Effector memory CD8-positive, alpha-beta T cell (primary cell): ENCODE measurements at regions not wholly inside any gene's neighbourhood (a gene's known extent, or its start where the extent isn't known, plus 50 kb on each side); places are given as distances from the start of the nearest gene placed in this dataset.
"Not testable (repeated sequence)": the region's sequence is repeated elsewhere in the genome, so short reads cannot be mapped to it uniquely, and the experiment has no call there.

Experiments used
- ATAC-seq: fragments of 150-1000 bp; cut with Tn5 transposase; replicated peaks from 2 replicates; pipeline ENCODE4 v1.10.0; 2021; ENCODE audit warnings: mild to moderate bottlenecking, moderate library complexity
- DNase-seq, 3 experiments: peaks; one replicate each; pipeline ENCODE4 v3.0.0; 2021
- H3K27ac Mint-ChIP-seq, 2 donors: one replicate each; pipeline ENCODE4 v1.8.0; 2022; ENCODE audit warnings: mild to moderate bottlenecking in 2 of 2, mixed read lengths in 2 of 2, moderate library complexity in 2 of 2
- H3K27me3 Mint-ChIP-seq, 2 donors: one replicate each; pipeline ENCODE4 v1.8.0; 2022; ENCODE audit warnings: mixed read lengths in 2 of 2
- H3K36me3 Mint-ChIP-seq: one replicate; pipeline ENCODE4 v1.8.0; 2022; ENCODE audit warnings: mild to moderate bottlenecking, moderate library complexity, mixed read lengths; ENCODE audit not compliant: insufficient read depth
- H3K4me1 Mint-ChIP-seq, 2 donors: one replicate each; pipeline ENCODE4 v1.8.0; 2022; ENCODE audit warnings: low read depth in 2 of 2, mixed read lengths in 2 of 2
- H3K4me3 Mint-ChIP-seq, 2 donors: one replicate each; pipeline ENCODE4 v1.8.0; 2022; ENCODE audit warnings: mild to moderate bottlenecking in 2 of 2, mixed read lengths in 2 of 2, moderate library complexity in 2 of 2
- H3K9me3 Mint-ChIP-seq, 2 donors: one replicate each; pipeline ENCODE4 v1.8.0; 2022; ENCODE audit warnings: mixed read lengths in 2 of 2

- DNase-seq, H3K4me1 Mint-ChIP-seq, H3K36me3 Mint-ChIP-seq, H3K4me3 Mint-ChIP-seq, H3K27ac Mint-ChIP-seq, H3K9me3 Mint-ChIP-seq, H3K27me3 Mint-ChIP-seq, ATAC-seq: not testable (repeated sequence)
Observed at GRCh38 chr21:28034916-28035315, 957.8 kb downstream of the LTN1 start.

DNA sequence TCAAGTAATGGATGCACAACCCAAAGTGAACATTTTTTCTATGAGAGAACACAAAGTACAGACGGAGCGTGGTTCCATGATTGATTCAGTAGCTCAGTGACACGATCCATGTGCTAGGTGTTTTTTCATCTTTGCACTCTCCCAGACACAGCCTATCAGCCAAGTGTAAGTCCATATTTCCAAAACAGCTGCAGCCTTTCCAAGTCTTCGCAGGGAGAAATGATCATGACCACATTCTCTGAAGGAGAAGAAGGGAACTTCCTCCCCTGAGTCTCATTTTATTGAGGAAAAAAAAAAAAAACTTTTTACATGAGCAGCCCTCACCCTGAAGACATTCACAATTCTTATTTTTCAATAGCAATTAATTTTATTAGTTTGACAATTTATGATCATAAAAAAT is 958.3 kb downstream of the LTN1 start:
- H3K36me3 Mint-ChIP-seq, H3K4me1 Mint-ChIP-seq, H3K4me3 Mint-ChIP-seq, H3K27ac Mint-ChIP-seq, H3K9me3 Mint-ChIP-seq, ATAC-seq, DNase-seq, H3K27me3 Mint-ChIP-seq: not testable (repeated sequence)

GRCh38 chr21:28032652-28033051 is 960.0 kb downstream of the LTN1 start:
- ATAC-seq, H3K27me3 Mint-ChIP-seq, H3K27ac Mint-ChIP-seq, H3K36me3 Mint-ChIP-seq, H3K9me3 Mint-ChIP-seq, DNase-seq, H3K4me1 Mint-ChIP-seq, H3K4me3 Mint-ChIP-seq: not testable (repeated sequence)

DNA sequence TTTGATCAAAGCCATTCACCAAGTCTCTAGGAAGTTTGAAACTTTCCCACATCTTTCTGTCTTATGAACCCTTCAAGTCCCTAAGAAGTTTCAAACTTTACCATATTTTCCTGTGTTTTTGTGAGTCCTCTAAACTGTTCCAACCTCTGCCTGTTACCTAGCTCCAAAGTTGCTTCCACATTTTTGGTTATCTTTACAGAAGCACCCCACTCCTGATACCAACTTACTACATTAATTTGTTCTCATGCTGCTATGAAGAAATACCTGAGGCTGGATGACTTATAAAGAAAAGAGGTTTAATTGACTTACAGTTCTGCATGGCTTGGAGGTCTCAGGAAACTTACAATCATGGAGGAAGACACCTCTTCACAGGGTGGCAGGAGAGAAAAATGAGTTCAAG is 961.6 kb downstream of the LTN1 start:
- not testable (repeated sequence) for H3K27me3 Mint-ChIP-seq, H3K36me3 Mint-ChIP-seq, DNase-seq, H3K4me3 Mint-ChIP-seq, ATAC-seq, H3K9me3 Mint-ChIP-seq, H3K4me1 Mint-ChIP-seq, H3K27ac Mint-ChIP-seq

DNA sequence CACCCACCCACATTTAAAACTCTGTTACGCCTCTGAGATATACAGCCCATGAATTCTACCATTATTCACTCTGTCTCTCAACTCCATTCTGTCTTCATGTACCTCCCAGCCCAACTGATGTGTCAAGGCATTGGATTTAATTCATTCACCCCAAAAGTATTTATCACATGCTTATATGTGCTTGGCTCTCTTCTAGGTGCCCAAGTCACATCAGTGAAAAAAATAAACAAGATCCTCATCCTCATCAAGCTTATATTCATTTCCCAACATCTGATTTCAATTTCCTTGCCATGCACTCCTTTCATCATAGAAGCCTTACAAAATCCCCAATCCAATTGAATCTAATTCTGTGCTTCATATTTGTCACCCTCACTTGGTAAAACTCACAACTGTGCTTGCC is 967.6 kb downstream of the LTN1 start:
- no peak for ATAC-seq
- Mint-ChIP-seq H3K4me1 (no peaks in the 10 kb centered on the region), H3K36me3 (no peaks in the 10 kb centered on the region), H3K4me3 (no peak overlapping the region), H3K9me3 (no peaks in the 10 kb centered on the region), H3K27ac (no peak overlapping the region), H3K27me3 (no peaks in the 10 kb centered on the region)
- DNase-seq: no peak

DNA sequence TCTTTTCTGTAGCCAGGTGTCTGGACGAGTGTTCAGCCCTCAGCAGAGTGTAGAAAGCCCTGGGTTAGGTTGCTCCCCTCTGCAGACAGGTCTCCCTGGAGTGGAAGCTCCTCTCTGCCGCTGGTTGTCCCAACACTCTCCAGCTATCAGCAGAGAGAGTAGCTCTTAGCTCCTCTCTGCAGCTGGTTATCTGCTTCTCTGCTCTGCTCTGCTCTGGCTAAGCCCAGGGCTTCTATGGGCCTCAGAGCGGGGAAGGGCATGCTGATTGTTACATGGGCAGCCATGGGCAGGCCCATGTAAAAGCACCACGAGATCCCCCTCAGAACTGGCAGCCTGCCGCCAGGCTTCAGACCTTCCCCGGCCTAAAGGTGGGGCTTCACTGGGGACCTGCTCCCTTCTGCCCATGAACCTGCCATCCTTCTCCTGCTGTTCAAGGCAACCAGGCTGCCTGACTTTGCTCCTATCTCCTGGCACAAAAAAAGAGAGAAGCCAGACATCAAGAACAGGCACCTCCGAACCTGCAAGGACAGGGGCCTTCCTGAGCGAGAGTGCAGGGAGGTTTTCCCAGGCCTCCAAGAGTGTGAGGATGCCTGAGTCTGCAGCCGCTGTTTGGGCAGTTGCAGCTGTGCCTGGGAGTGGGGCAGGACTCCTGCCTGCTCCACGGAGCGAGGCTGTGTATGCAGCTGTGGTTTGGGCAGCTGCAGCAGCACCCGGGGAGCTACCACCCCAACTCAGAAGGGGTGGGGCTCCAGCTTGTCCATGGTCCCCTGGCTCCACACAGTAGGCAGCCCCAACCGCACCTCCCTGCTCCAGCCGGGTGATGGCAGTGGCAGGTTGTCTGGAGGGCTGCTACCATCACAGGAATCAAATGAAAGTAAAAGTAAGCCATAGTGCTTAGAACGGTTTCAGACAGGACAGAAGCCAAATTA is 973.7 kb downstream of the LTN1 start:
- Mint-ChIP-seq H3K4me3 (no peak overlapping the region), H3K27me3 (no peaks in the 10 kb centered on the region), H3K36me3 (no peaks in the 10 kb centered on the region), H3K4me1 (peaks cover 0 to 4% of the 10 kb centered on the region in 2 donors), H3K9me3 (no peaks in the 10 kb centered on the region), H3K27ac (no peak overlapping the region)
- no peak for DNase-seq
- peak; percentile 32 for ATAC-seq

- Mint-ChIP-seq H3K9me3 (no peaks in the 10 kb centered on the region), H3K36me3 (no peaks in the 10 kb centered on the region), H3K27ac (no peak overlapping the region), H3K4me1 (peaks cover 0 to 4% of the 10 kb centered on the region in 2 donors), H3K4me3 (no peak overlapping the region), H3K27me3 (no peaks in the 10 kb centered on the region)
- ATAC-seq: no peak
- DNase-seq: no peak
Observed at GRCh38 chr21:28018213-28018612, 974.5 kb downstream of the LTN1 start.

DNA sequence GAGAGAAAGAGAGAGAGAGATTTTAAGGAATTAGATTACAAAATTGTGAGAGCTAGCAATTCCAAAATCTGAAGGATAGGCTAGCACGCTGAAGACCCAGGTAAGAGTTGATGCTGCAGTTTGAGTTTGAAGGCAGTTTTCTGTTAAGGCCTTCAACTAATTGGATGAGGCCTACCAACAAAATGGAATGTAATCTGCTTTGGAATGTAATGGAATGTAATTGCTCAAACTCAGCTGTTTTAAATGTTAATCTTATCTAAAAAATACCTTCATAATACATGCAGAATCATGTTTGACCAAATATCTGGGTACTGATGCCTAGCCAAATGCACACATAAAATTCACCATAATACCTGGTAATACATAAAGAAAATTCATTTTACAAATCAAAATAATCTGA is 976.1 kb downstream of the LTN1 start:
- Mint-ChIP-seq H3K4me1 (peaks cover 0 to 4% of the 10 kb centered on the region in 2 donors), H3K27ac (no peak overlapping the region), H3K9me3 (no peaks in the 10 kb centered on the region), H3K36me3 (no peaks in the 10 kb centered on the region), H3K4me3 (no peak overlapping the region), H3K27me3 (no peaks in the 10 kb centered on the region)
- DNase-seq: no peak
- ATAC-seq: no peak

- not testable (repeated sequence) for DNase-seq, H3K36me3 Mint-ChIP-seq, H3K9me3 Mint-ChIP-seq, H3K27ac Mint-ChIP-seq, ATAC-seq, H3K27me3 Mint-ChIP-seq, H3K4me3 Mint-ChIP-seq, H3K4me1 Mint-ChIP-seq
Observed at GRCh38 chr21:28013123-28013522, 979.6 kb downstream of the LTN1 start.

DNA sequence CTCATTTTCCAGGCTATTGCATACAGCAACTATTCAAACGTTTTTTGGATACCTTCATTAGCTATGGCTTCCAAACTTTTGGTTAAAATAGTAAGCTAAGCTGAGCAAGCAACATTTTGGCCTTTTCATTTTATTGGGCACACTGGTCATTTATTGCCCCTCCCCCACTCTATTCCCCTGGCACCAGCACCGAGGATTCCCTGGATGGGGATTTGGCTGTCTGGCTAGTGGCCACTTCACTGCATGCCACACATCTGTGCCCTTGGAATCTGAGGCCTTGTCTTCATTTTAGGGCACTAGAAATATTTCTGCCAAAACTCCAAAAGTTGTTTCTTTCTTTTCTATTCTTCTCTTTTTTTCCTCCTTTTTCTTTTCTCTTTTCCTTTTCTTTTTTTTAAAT is 980.7 kb downstream of the LTN1 start:
- not testable (repeated sequence) for DNase-seq, H3K9me3 Mint-ChIP-seq, H3K27me3 Mint-ChIP-seq, ATAC-seq, H3K36me3 Mint-ChIP-seq, H3K4me3 Mint-ChIP-seq, H3K4me1 Mint-ChIP-seq
- H3K27ac Mint-ChIP-seq: peak overlapping the region in 1 of 2 donors; percentile 13

GRCh38 chr21:28008245-28008644 is 984.4 kb downstream of the LTN1 start:
- not testable (repeated sequence) for H3K4me3 Mint-ChIP-seq

GRCh38 chr21:28003627-28004026 is 989.0 kb downstream of the LTN1 start:
- not testable (repeated sequence) for H3K27me3 Mint-ChIP-seq, H3K4me3 Mint-ChIP-seq, ATAC-seq, H3K4me1 Mint-ChIP-seq, H3K27ac Mint-ChIP-seq, H3K36me3 Mint-ChIP-seq, DNase-seq, H3K9me3 Mint-ChIP-seq

More at GRCh38 chr21:28008245-28008644, 984.4 kb downstream of the LTN1 start:
- not testable (repeated sequence) for H3K36me3 Mint-ChIP-seq, DNase-seq, H3K9me3 Mint-ChIP-seq, H3K27ac Mint-ChIP-seq, H3K27me3 Mint-ChIP-seq, ATAC-seq, H3K4me1 Mint-ChIP-seq

DNA sequence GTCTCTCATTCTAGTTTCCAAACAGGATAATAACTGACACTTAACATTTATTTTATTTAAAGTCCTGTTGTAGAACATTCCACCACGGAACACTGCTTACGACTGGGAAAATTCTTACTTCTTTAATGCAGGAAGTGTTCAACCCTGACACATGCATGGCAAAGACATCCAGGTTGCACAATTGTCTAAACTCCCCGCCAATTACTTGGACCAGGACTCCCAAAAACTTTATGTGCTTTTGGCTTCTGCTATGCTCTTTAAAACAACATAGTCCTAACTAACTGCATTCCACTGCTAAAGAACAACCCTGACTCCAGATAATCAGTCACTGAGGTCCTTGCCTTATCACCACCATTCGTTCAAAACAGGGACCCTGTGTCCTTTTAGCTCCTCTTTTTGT is 995.8 kb downstream of the LTN1 start:
- H3K27ac Mint-ChIP-seq, H3K4me3 Mint-ChIP-seq, H3K9me3 Mint-ChIP-seq, H3K4me1 Mint-ChIP-seq, H3K27me3 Mint-ChIP-seq, H3K36me3 Mint-ChIP-seq, DNase-seq, ATAC-seq: not testable (repeated sequence)

GRCh38 chr21:27984663-27985325 is 1007.9 kb downstream of the LTN1 start:
- not testable (repeated sequence) for H3K27me3 Mint-ChIP-seq, H3K9me3 Mint-ChIP-seq, H3K36me3 Mint-ChIP-seq, H3K4me1 Mint-ChIP-seq, H3K27ac Mint-ChIP-seq, DNase-seq, H3K4me3 Mint-ChIP-seq, ATAC-seq
